ENCODE measurements at regions not wholly inside any gene's neighbourhood (a gene's known extent, or its start where the extent isn't known, plus 50 kb on each side); places are given as distances from the start of the nearest gene placed in this dataset.

GRCh38 chr5:174374206-174374605 lies 328.7 kb downstream of the NSG2 start:
- DNase-seq (ENCODE audit: low read depth), result no peak

DNA sequence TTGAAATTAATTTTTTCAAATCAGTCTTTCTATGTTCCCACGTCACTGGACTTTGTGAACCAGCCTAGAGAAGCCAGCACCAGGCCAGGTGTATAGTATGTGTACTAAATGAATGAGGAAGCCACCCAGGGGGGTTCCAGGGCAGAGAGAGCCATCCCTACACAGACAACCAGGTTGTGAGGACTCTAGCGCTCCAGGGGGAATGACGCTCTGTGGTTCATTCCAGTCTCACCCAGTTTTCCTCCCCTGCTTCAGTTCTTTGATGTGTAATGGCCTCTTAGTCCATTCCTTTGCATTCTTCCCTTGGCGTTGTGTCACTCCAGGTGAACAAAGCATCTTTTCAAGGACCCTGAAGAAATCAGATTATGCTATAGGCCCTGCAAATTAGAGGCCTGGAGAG lies 330.6 kb downstream of the NSG2 start:
- no peak for DNase-seq (ENCODE audit: low read depth)

DNA sequence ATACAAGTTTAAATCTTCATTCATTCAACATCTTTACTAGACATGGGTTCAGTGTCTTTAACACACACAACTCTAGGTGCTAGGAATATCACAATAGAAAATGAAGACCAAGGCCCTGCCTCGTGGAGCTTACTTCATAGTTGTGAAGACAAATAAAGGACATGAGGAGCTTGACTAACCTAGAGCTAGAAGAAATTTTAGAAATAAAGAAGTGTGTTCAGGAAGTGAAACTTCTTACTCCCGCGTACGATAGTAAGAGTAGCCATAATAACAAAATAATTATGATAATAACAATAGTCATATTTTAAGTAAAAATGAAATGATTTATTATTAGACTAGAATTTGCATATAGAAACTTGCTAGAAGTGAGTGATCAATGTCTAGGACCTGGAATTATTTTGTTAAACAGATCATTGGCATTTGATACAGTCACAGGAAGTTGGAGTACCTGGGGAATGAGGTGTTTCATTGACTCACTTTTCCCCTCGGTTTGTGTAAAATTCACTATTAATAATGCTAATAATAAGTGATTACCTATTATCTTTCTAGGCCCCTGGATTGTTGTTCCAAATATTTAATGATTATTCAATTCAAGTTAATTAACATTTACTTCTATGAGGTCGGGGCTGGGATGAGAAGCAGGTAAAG lies 331.3 kb downstream of the NSG2 start:
- no peak for DNase-seq (ENCODE audit: low read depth)

DNA sequence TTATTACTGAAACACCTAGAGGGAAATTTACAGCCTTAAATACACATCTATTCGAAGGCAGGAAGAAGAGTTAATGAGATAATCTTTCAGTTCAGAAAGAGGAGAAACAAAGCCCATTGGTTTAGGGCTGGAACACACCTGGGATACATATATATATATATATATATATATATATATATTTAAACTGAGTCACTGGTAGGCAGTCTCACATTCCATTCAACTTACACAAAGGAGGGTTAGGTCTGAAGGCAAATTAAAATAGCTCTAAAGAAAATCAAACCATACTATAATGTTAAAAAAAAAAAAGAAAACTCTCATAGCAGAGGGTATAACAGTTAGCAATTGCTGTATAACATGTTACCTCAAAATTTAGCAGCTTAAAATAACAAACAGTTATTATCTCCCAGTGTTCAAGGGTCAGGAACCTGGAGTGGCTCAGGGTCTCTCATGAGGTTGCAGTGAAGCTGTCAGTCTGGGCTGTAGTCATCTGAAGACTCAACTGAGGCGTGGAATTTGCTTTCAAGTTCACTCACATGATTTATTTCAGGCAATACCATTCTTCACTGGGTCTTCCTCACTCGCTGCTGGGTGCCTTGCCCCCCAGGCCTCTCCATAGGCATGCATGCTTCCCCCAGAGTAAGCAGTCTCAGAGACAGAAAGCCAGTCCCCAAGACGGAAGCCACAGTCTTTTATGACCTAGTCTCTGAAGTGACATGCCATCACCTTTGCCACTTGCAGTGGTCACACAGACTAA lies 332.8 kb downstream of the NSG2 start:
- DNase-seq (ENCODE audit: low read depth), result no peak

DNA sequence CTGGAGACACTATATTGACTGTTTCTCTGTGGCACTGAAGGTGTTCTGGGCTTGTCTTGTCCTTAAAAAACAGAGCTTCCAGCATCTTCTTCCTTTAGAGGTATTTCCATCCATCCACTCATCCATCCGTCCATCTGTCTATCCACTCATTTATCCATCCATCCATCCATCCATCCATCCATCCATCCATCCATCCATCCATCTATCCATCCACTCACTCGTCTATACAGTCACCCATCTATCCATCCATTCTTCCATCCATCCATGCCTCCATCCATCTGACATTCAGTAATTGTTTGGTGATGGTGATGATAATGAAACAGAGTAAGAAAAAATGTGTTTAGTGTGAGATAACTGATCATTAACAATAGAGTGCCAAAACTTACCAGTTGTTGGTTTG lies 334.8 kb downstream of the NSG2 start:
- DNase-seq (ENCODE audit: low read depth), result no peak

DNA sequence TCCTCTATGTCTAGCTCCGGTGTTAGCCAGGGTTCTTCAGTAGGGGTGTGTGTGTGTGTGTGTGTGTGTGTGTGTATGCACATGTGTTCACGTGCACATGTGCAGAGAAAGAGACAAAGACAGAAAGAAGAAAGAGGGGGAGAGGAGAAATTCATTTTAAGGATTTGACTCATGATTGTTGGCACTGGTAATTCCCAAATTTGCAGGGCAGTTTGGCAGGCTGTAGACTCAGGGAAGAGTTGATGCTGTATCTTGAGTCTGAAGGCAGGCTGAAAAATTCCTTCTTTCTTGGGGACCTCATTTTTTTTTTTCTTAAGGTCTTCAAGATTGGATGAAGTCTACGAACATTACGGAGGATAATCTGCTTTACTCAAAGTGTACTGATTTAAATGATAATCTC lies 335.7 kb downstream of the NSG2 start:
- DNase-seq (ENCODE audit: low read depth), result no peak

- no peak for DNase-seq (ENCODE audit: low read depth)
These were observed 338.0 kb downstream of the NSG2 start for GRCh38 chr5:174383210-174384167.

DNA sequence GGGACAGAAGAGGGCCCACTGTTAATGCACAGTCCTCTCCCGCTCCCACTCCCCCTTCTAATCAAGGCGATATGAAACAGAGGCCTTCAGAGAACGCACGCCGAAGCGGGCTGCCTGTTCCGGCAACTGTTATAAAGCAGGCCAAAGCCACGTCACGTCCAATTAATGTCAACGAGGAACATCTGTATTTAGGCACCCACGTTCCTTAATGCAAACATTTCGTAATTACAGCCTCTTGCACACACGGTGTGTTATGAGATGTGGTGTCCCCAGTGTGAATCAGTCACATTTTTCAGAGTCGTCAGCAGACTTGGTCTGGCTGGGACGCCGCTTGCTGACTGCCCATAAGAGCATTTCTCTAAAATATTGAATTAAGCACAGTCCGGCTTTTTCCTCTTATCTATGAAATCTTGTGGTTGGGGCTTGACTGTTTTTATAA lies 339.0 kb downstream of the NSG2 start:
- DNase-seq (ENCODE audit: low read depth), result no peak

GRCh38 chr5:174386306-174386705 lies 338.1 kb upstream of the MSX2 start:
- DNase-seq (ENCODE audit: low read depth), result no peak

- no peak for DNase-seq (ENCODE audit: low read depth)
These were observed 337.5 kb upstream of the MSX2 start for GRCh38 chr5:174386846-174387245.

DNA sequence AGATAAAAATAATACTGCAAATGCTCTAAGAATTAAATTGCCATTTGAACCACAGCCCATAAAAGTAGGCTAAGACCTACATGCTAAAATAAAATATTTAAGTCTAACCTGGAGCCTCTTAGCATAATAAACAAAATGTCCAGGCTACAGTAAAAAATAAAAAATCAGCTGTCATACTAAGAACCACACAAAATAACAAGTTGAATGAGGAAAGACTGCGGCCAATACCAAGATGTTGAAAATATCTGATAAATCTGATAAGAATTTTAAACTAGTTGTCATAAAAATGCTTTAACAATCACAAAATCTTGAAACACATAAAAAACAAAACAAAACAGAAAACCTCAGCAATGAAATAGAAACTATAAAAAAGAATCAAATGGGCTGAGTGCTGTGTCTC lies 336.9 kb upstream of the MSX2 start:
- no peak for DNase-seq (ENCODE audit: low read depth)

GRCh38 chr5:174392892-174393291 lies 331.5 kb upstream of the MSX2 start:
- no peak for DNase-seq (ENCODE audit: low read depth)

DNA sequence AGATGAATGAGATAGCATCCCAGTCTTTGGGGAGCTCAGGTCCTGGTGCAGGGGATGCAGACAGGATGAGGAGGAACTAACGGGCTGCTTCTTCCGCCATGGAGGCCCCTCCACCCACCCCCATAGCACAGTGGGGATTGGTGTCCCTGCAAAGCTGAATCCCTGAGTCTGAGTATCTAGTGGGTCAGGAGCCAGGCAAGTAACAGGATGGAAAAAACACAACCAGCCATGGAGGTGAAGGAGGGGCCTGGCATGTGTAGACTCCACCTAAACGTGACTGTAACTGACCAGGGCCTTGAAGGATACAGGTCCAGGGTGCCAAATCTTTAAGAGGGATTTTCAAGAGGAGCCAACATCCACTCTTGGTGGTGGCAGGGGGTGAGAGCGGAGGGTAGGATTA lies 327.8 kb upstream of the MSX2 start:
- no peak for DNase-seq (ENCODE audit: low read depth)

GRCh38 chr5:174397206-174397605 lies 327.2 kb upstream of the MSX2 start:
- DNase-seq (ENCODE audit: low read depth), result no peak

- DNase-seq (ENCODE audit: low read depth), result no peak
These were observed 326.2 kb upstream of the MSX2 start for GRCh38 chr5:174398171-174398570.

DNA sequence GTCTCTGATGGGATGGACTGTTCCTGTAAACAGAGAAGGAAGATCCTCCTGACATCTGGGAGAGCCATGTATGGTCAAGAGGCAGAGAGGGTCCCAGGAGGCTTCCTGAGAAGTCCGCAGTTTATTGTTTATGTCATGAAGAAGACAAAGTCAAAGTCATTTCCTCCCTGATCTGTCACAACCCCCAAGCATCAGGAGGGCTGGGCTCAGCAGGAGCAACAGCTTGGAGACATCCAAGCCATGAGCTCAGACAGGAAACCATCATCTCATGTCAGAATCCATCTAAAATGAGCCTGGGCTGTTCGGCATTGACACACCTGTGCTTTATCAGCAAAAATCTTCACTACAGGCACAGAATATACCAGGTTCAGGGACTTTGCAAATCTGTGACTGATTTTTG lies 325.0 kb upstream of the MSX2 start:
- no peak for DNase-seq (ENCODE audit: low read depth)

DNA sequence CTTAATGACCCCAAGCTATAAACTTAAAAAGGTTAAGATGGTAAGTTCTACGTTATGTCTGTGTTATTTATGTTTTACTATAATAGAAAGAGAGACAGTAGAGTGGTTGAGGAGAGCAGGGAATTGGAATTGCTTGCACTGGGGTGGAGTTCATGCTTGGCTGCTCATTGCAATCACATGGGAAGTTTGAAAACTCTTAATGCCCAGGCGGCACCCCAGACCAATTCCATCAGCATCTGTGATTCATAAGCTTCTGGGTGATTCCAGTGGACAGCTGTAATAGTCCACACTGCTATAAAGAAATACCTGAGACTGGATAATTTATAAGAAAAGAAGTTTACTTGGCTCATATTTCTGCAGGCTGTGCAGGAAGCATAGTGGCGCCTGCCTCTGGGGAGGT lies 323.9 kb upstream of the MSX2 start:
- DNase-seq (ENCODE audit: low read depth), result no peak

- DNase-seq (ENCODE audit: low read depth), result no peak
These were observed 322.6 kb upstream of the MSX2 start for GRCh38 chr5:174401793-174402192.

DNA sequence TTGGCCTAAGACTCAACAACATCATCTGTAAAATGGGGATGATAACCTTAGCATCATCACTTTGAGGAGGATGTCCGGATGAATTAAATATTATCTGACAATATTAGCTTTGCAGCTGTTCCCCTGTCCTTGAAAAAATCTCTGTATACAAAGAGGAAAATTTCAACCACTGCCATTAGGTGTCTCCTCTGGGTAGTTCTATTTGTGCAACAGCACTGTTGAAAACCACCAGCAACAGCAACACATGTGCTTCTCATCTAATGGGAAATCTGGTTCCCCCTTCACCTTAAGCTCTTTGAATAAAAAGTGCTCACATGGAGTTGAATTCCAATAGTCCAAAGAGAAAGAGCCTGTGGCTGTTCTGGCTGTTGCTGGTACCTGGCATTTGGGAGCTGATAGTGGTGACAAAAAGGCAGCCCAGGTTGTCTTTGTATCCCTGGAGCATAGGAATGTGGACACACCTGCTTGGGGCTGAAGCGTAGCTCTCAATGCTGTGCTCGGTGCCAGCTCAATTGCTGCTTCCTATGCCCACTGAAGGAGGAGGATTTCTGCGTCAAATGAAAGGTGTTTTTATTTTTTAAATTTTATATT lies 322.1 kb upstream of the MSX2 start:
- DNase-seq (ENCODE audit: low read depth), result no peak

- no peak for DNase-seq (ENCODE audit: low read depth)
These were observed 319.5 kb upstream of the MSX2 start for GRCh38 chr5:174404848-174405247.

DNA sequence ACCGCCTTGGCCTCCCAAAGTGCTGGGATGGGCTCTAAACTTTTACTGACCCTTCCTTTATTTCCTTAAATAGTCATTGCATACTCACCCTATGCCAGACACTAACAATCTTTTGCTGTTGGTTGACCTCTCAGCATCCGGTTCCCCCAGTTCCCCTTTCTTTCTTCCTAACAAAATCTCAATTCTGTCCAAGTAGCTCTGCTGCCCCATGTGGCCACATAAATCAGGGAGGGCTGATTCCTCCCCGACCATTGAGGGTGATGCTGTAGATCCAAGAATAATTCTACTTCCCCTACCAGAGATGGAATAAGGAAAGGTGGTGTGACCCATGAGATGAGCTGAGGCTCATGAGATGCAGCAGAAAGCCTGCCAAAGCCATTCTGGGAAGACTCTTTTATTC lies 315.3 kb upstream of the MSX2 start:
- DNase-seq (ENCODE audit: low read depth), result no peak

GRCh38 chr5:174409971-174410370 lies 314.4 kb upstream of the MSX2 start:
- DNase-seq (ENCODE audit: low read depth), result no peak

Data from stimulated activated CD4-positive, alpha-beta T cell treated with anti-CD3 and anti-CD28 coated beads, Interleukin-2, amount 100 ng/mL, for 4 hours (primary cell).